T-cell (primary cell): ENCODE measurements at regions not wholly inside any gene's neighbourhood (a gene's known extent, or its start where the extent isn't known, plus 50 kb on each side); places are given as distances from the start of the nearest gene placed in this dataset.

Experiments
- ATAC-seq, 4 experiments: fragments of 200-7000 bp in 3 of 4; fragments of 150-1000 bp in 1 of 4; cut with Tn5 transposase; replicated peaks in 1 of 4; 1 replicate in 3 of 4; 2 replicates in 1 of 4; pipeline ENCODE4 v1.10.0; 2021; ENCODE audit warnings: moderate library complexity in 3 of 4, mild to moderate bottlenecking in 2 of 4, moderate number of reproducible peaks in 1 of 4
- CTCF ChIA-PET, 2 donors: fragments of 300-600 bp; sonication (Branson Sonifier 250); formaldehyde crosslinking; loops; one replicate each; lab custom pipeline; 2022; ENCODE audit warnings: antibody characterized with exemption in 2 of 2; lab: Charles Lee
- POLR2A ChIA-PET, 2 donors: fragments of 300-600 bp; sonication (Branson Sonifier 250); formaldehyde crosslinking; loops; one replicate each; lab custom pipeline; 2022; ENCODE audit warnings: antibody characterized with exemption in 2 of 2; lab: Charles Lee
- DNase-seq, 35 experiments: peaks; one replicate each; pipeline versions ENCODE4 v3.0.0 to v3.0.0-alpha.2; 2013 to 2023
- H3K27ac ChIP-seq: one replicate; pipeline ENCODE4 v1.5.1; 2013; ENCODE audit warnings: low read length
- H3K27me3 ChIP-seq, 2 experiments: replicated peaks in 1 of 2; 1 replicate in 1 of 2; 2 replicates in 1 of 2; pipeline versions ENCODE4 v1.6.1 to v1.7.0; 2013; ENCODE audit warnings: low read length in 1 of 2, mixed read lengths in 1 of 2; ENCODE audit not compliant: control insufficient read depth in 2 of 2, insufficient read depth in 2 of 2; ENCODE audit errors: extremely low read depth in 1 of 2
- H3K36me3 ChIP-seq, 2 donors: 1 replicate in 1 of 2; 2 replicates in 1 of 2; pipeline versions ENCODE4 v1.6.1 to v1.7.0; 2013; ENCODE audit warnings: low read length in 1 of 2; ENCODE audit not compliant: control insufficient read depth in 2 of 2, insufficient read depth in 1 of 2; ENCODE audit errors: extremely low read depth in 1 of 2
- H3K4me1 ChIP-seq, 2 experiments: 1 replicate in 1 of 2; 2 replicates in 1 of 2; pipeline versions ENCODE4 v1.6.1 to v1.7.0; 2013; ENCODE audit warnings: low read length in 2 of 2, mixed read lengths in 1 of 2; ENCODE audit not compliant: insufficient read depth in 2 of 2, control insufficient read depth in 1 of 2; ENCODE audit errors: extremely low read depth in 1 of 2
- H3K4me3 ChIP-seq, 2 donors: 1 replicate in 1 of 2; 2 replicates in 1 of 2; pipeline versions ENCODE4 v1.5.1 to v1.7.0; 2013; ENCODE audit warnings: mild to moderate bottlenecking in 2 of 2, low read length in 1 of 2, moderate library complexity in 1 of 2; ENCODE audit not compliant: control insufficient read depth in 1 of 2; ENCODE audit errors: extremely low read depth in 1 of 2
- H3K9me3 ChIP-seq: 2 replicates; pipeline ENCODE4 v1.7.0; 2013
- H3K27ac Mint-ChIP-seq, 2 donors: one replicate each; pipeline ENCODE4 v1.8.0; 2020 to 2021; ENCODE audit warnings: mild to moderate bottlenecking in 2 of 2, mixed read lengths in 2 of 2
- H3K27me3 Mint-ChIP-seq, 2 donors: one replicate each; pipeline ENCODE4 v1.8.0; 2021 to 2022; ENCODE audit warnings: mixed read lengths in 2 of 2
- H3K36me3 Mint-ChIP-seq: one replicate; pipeline ENCODE4 v1.8.0; 2021; ENCODE audit warnings: mixed read lengths
- H3K4me1 Mint-ChIP-seq, 3 donors: one replicate each; pipeline ENCODE4 v1.8.0; 2020 to 2022; ENCODE audit warnings: mixed read lengths in 3 of 3, mild to moderate bottlenecking in 1 of 3
- H3K4me3 Mint-ChIP-seq, 3 donors: one replicate each; pipeline ENCODE4 v1.8.0; 2020 to 2022; ENCODE audit warnings: mild to moderate bottlenecking in 3 of 3, mixed read lengths in 3 of 3, moderate library complexity in 3 of 3
- H3K9me3 Mint-ChIP-seq, 3 donors: one replicate each; pipeline ENCODE4 v1.8.0; 2020 to 2022; ENCODE audit warnings: mixed read lengths in 3 of 3
- WGBS: methylation state at CpG from one replicate; pipeline ENCODE4 v1.1.5; 2013; ENCODE audit warnings: missing lambda C conversion rate; ENCODE audit not compliant: insufficient coverage; 5-methylcytosine and 5-hydroxymethylcytosine counted together

DNA sequence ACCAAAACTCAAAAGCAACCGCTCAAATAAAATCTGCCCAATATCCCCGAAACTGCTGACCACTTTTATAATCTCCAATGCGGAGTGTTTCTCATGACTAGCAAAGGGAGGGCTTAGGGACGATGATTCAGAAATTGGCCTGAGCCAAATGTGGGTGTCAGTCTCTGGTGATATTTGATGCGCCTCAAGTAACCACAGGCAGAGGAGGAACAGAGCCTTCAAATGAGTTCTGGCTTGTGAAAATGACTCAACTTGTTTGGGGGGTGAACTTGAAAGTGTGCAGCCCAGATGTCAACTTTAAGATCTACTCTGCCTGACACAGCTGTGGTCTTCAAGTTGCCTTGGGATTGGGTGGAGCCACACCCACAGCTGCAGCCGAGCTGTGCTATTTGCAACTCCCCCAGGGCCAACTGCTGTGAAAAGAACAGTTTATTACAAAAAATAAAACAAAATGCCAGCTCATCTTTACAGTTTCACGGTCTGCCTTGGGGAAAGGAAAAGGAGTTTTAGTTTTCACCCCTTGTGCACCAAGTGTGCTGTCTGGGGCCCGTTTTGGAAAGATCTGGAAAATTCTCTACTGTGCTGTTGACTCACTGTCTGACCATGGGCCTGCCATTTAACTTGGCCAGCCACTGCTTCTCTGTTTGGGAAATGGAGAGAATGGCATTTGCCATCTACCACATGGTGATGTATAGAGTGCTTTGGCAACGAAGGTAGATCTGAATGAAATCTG, 222.1 kb downstream of the MTX2 start:
- Mint-ChIP-seq H3K4me1 (peaks cover 6 to 19% (median 7%) of the 10 kb centered on the region in 3 donors), H3K9me3 (no peaks in the 10 kb centered on the region), H3K27me3 (peaks cover 51 to 66% of the 10 kb centered on the region in 2 donors), H3K27ac (no peak overlapping the region), H3K4me3 (no peak overlapping the region), H3K36me3 (no peaks in the 10 kb centered on the region)
- CTCF ChIA-PET: interaction anchor here in 1 of 2 donors (0.6 kb wide), 1 partner anchor 11 kb away, joined by 3 read pairs; no protein-coding TSS in a partner anchor
- 18% methylated on average over 6 of the region's 9 CpGs for WGBS
- Histone ChIP-seq H3K27me3 (peaks cover 0 to 22% of the 10 kb centered on the region in 2 experiments), H3K27ac (no peak overlapping the region), H3K4me1 (peaks cover 4 to 5% of the 10 kb centered on the region in 2 experiments), H3K36me3 (no peaks in the 10 kb centered on the region), H3K4me3 (no peak overlapping the region), H3K9me3 (no peaks in the 10 kb centered on the region)
- POLR2A ChIA-PET: interaction anchor here in 1 of 2 donors (0.7 kb wide), 1 partner anchor 1160 kb away, joined by 4 read pairs; no protein-coding TSS in a partner anchor
- ATAC-seq (peak in 3 of 4 experiments; percentile 61 to 69 (median 64)), DNase-seq (peak in 8 of 35 experiments; percentile 5 to 34 (median 10))

GRCh38 chr2:176492583-176492982, 223.3 kb downstream of the MTX2 start:
- no peaks in the 10 kb centered on the region for H3K36me3 Mint-ChIP-seq
- H3K9me3 Mint-ChIP-seq: no peaks in the 10 kb centered on the region
- H3K27me3 ChIP-seq: peaks cover 0 to 22% of the 10 kb centered on the region in 2 experiments
- peaks cover 6 to 19% (median 7%) of the 10 kb centered on the region in 3 donors for H3K4me1 Mint-ChIP-seq
- no peak overlapping the region for H3K4me3 Mint-ChIP-seq
- CTCF ChIA-PET: no interaction called here
- no peak overlapping the region for H3K4me3 ChIP-seq
- H3K27me3 Mint-ChIP-seq: peaks cover 40 to 55% of the 10 kb centered on the region in 2 donors
- H3K36me3 ChIP-seq: no peaks in the 10 kb centered on the region
- POLR2A ChIA-PET: no interaction called here
- H3K9me3 ChIP-seq: no peaks in the 10 kb centered on the region
- no peak overlapping the region for H3K27ac ChIP-seq
- DNase-seq (no peak), ATAC-seq (no peak)
- 73% methylated on average over 1 of the region's 1 CpG for WGBS
- H3K4me1 ChIP-seq: peaks cover 4 to 5% of the 10 kb centered on the region in 2 experiments
- no peak overlapping the region for H3K27ac Mint-ChIP-seq

DNA sequence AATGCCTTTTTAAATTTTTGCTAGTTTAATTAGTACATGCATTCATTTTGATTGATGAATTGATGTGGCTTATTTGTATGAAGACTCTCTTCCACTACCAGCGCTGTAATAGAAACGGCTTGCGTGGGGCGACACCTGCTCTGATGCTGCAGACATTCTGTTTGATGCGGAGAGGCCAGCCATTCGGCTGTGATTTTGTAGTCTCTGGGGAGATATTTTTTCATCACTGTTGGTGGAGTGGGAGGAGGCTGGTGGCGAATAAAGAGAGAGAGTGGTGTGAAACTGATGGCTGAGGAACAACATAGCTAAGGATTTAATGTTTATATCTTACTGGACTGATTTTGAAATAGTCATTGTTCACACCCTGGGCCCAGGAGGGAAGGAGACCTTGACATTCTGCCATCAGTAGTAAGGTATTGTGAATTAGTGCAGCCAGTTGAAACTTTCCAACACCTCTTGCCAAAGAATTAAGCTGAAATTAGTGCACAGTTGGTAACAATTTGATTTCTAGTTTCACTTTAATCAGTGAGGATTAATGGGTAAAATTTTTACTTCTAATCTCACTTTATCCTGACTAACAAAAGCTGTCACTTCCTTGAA, 224.1 kb downstream of the MTX2 start:
- Histone ChIP-seq H3K4me1 (peaks cover 4 to 5% of the 10 kb centered on the region in 2 experiments), H3K4me3 (no peak overlapping the region), H3K27me3 (peaks cover 0 to 19% of the 10 kb centered on the region in 2 experiments), H3K9me3 (no peaks in the 10 kb centered on the region), H3K27ac (no peak overlapping the region), H3K36me3 (no peaks in the 10 kb centered on the region)
- DNase-seq: no peak
- WGBS: 38% methylated on average over 3 of the region's 7 CpGs
- Mint-ChIP-seq H3K27me3 (peaks cover 33 to 52% of the 10 kb centered on the region in 2 donors), H3K27ac (no peak overlapping the region), H3K4me3 (no peak overlapping the region), H3K36me3 (no peaks in the 10 kb centered on the region), H3K9me3 (no peaks in the 10 kb centered on the region), H3K4me1 (peaks cover 6 to 19% (median 7%) of the 10 kb centered on the region in 3 donors)
- ChIA-PET POLR2A (no interaction called here), CTCF (interaction anchor here in 1 of 2 donors (0.7 kb wide), 1 partner anchor 40 kb away, joined by 3 read pairs; no protein-coding TSS in a partner anchor)
- ATAC-seq: peak in 1 of 4 experiments; percentile 36

GRCh38 chr2:176493909-176494308, 224.7 kb downstream of the MTX2 start:
- DNase-seq (no peak), ATAC-seq (no peak)
- Histone ChIP-seq H3K4me3 (no peak overlapping the region), H3K36me3 (no peaks in the 10 kb centered on the region), H3K4me1 (peaks cover 4 to 5% of the 10 kb centered on the region in 2 experiments), H3K27me3 (peaks cover 0 to 19% of the 10 kb centered on the region in 2 experiments), H3K27ac (no peak overlapping the region), H3K9me3 (no peaks in the 10 kb centered on the region)
- POLR2A ChIA-PET: no interaction called here
- H3K36me3 Mint-ChIP-seq: no peaks in the 10 kb centered on the region
- H3K27ac Mint-ChIP-seq: no peak overlapping the region
- H3K27me3 Mint-ChIP-seq: peaks cover 30 to 49% of the 10 kb centered on the region in 2 donors
- CTCF ChIA-PET: interaction anchor here in 1 of 2 donors (0.7 kb wide), 1 partner anchor 41 kb away, joined by 3 read pairs; no protein-coding TSS in a partner anchor
- H3K4me3 Mint-ChIP-seq: no peak overlapping the region
- H3K9me3 Mint-ChIP-seq: no peaks in the 10 kb centered on the region
- peaks cover 6 to 19% (median 7%) of the 10 kb centered on the region in 3 donors for H3K4me1 Mint-ChIP-seq
- 67% methylated on average over 1 of the region's 3 CpGs for WGBS

DNA sequence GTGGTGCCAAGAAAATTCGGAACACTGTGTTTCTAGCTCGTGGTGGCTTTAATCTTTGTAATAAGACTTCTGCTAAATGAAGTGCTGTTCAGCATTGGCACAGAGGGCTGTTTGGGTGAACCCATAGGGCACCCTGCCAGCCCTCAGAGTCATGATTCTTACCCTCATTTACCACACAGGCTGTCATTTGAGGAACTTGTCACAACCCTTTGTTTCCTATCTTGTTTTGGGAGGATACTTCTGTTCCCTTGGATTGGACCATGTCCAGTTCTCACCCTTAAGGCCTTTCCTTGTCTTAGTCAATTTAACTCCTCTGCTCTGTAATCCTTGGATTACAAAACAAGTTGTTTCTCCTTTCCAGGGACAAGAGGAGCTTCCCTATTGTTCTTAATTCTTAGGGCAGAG, 225.7 kb downstream of the MTX2 start:
- Mint-ChIP-seq H3K27ac (no peak overlapping the region), H3K27me3 (peaks cover 34 to 47% of the 10 kb centered on the region in 2 donors), H3K36me3 (no peaks in the 10 kb centered on the region), H3K9me3 (no peaks in the 10 kb centered on the region), H3K4me1 (peaks cover 6 to 19% (median 7%) of the 10 kb centered on the region in 3 donors), H3K4me3 (no peak overlapping the region)
- H3K27ac ChIP-seq: no peak overlapping the region
- no CpG with 5 or more reads among the region's 2 CpGs for WGBS
- POLR2A ChIA-PET: no interaction called here
- H3K36me3 ChIP-seq: no peaks in the 10 kb centered on the region
- no peak overlapping the region for H3K4me3 ChIP-seq
- H3K4me1 ChIP-seq: peaks cover 4 to 5% of the 10 kb centered on the region in 2 experiments
- no peaks in the 10 kb centered on the region for H3K9me3 ChIP-seq
- peaks cover 0 to 19% of the 10 kb centered on the region in 2 experiments for H3K27me3 ChIP-seq
- no peak for ATAC-seq
- DNase-seq: no peak
- CTCF ChIA-PET: no interaction called here

GRCh38 chr2:176495826-176496225, 226.6 kb downstream of the MTX2 start:
- DNase-seq (no peak), ATAC-seq (no peak)
- Mint-ChIP-seq H3K27me3 (peaks cover 35 to 45% of the 10 kb centered on the region in 2 donors), H3K4me3 (no peak overlapping the region), H3K4me1 (peaks cover 6 to 19% (median 7%) of the 10 kb centered on the region in 3 donors), H3K27ac (no peak overlapping the region), H3K36me3 (no peaks in the 10 kb centered on the region), H3K9me3 (no peaks in the 10 kb centered on the region)
- no peak overlapping the region for H3K27ac ChIP-seq
- H3K36me3 ChIP-seq: no peaks in the 10 kb centered on the region
- H3K27me3 ChIP-seq: peaks cover 0 to 10% of the 10 kb centered on the region in 2 experiments
- ChIA-PET POLR2A (no interaction called here), CTCF (no interaction called here)
- no peaks in the 10 kb centered on the region for H3K9me3 ChIP-seq
- H3K4me3 ChIP-seq: no peak overlapping the region
- WGBS: 100% methylated on average over 2 of the region's 3 CpGs
- peaks cover 4 to 5% of the 10 kb centered on the region in 2 experiments for H3K4me1 ChIP-seq
